ENCODE measurements at regions not wholly inside any gene's neighbourhood (a gene's known extent, or its start where the extent isn't known, plus 50 kb on each side); places are given as distances from the start of the nearest gene placed in this dataset.

DNA sequence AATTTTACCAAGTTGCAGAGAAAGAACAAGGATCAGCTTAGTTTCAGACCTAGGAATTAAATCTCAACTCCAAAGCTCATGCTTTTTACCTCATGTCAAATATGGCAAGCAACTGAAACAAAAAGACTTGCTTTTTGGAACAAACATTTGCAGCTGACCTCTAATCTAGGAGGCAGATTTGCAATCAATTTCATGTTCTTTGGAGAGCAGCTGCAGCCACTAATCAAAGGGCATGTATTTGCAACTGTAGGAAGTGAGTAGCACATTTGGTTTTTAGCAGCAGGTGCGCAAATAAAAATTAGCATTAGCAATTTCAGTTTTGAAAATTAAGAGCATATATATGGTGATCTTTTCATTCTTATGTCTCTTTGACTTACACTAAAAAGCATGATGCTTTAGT is 459.3 kb upstream of the SLC10A2 start:
- no peak overlapping the region for H3K4me3 ChIP-seq (ENCODE audit: extremely low read depth in 1 of 4, insufficient read depth in 2 of 4, low read depth in 3 of 4, low read length in 4 of 4)
- no peak overlapping the region for H4K8ac ChIP-seq (ENCODE audit: extremely low read depth, insufficient read depth, low read length)
- H3K27me3 ChIP-seq (replicated peaks in 1 of 4; ENCODE audit: control insufficient read depth in 3 of 4, extremely low read depth in 1 of 4, insufficient read depth in 3 of 4, low read length in 3 of 4) = no peaks in the 10 kb centered on the region
- no peak overlapping the region for H4K91ac ChIP-seq (replicated peaks; ENCODE audit: insufficient read length, low read length)
- no peak overlapping the region for H3K18ac ChIP-seq (ENCODE audit: extremely low read depth, low read length)
- H3K79me1 ChIP-seq (ENCODE audit: low read depth, low read length) = no peaks in the 10 kb centered on the region
- H3K23me2 ChIP-seq (ENCODE audit: low read depth, low read length) = no peaks in the 10 kb centered on the region; the same call in 1 of the 2 replicates
- ChIA-PET CTCF (ENCODE audit: partially characterized antibody) (no interaction called here), POLR2A (ENCODE audit: partially characterized antibody) (no interaction called here)
- WGBS, 2 experiments (ENCODE audit: extremely low coverage in 1 of 2, insufficient coverage in 1 of 2, insufficient read length in 1 of 2, insufficient replicate concordance in 2 of 2, low coverage in 1 of 2, low lambda C conversion rate in 2 of 2, missing lambda C conversion rate in 1 of 2) = 86% methylated on average over 1 of the region's 1 CpG; no CpG with 5 or more reads in 1 of the 2 experiments
- H3K4me1 ChIP-seq (replicated peaks in 1 of 4; ENCODE audit: control insufficient read depth in 3 of 4, insufficient read depth in 4 of 4, low read length in 3 of 4) = no peaks in the 10 kb centered on the region
- H4K20me1 ChIP-seq (replicated peaks in 1 of 2; ENCODE audit: control insufficient read depth in 1 of 2, insufficient read depth in 2 of 2, low read length in 2 of 2) = no peaks in the 10 kb centered on the region
- H3K27ac ChIP-seq (ENCODE audit: low read depth, low read length) = no peak overlapping the region
- no peak overlapping the region for H2AK5ac ChIP-seq (ENCODE audit: low read depth, low read length)
- H3K79me2 ChIP-seq (ENCODE audit: control insufficient read depth in 1 of 2, insufficient read depth in 2 of 2, low read length in 2 of 2) = no peaks in the 10 kb centered on the region
- no peak overlapping the region for H3K56ac ChIP-seq (replicated peaks; ENCODE audit: insufficient read length, low read depth, low read length)
- H2BK120ac ChIP-seq (replicated peaks; ENCODE audit: low read depth, low read length) = no peak overlapping the region
- no peak overlapping the region for H4K5ac ChIP-seq (ENCODE audit: insufficient read length, low read depth, low read length)
- H3K9ac ChIP-seq (replicated peaks in 1 of 4; ENCODE audit: extremely low read depth in 1 of 4, low read depth in 3 of 4, low read length in 3 of 4) = no peak overlapping the region
- H2AFZ ChIP-seq (ENCODE audit: low read length) = no peak overlapping the region
- H2BK5ac ChIP-seq (ENCODE audit: low read depth, low read length) = no peak overlapping the region
- no peak overlapping the region for H2BK15ac ChIP-seq (ENCODE audit: low read length)
- no peak overlapping the region for H2BK12ac ChIP-seq (ENCODE audit: low read depth, low read length)
- H3K4ac ChIP-seq (replicated peaks; ENCODE audit: insufficient read length, low read depth, low read length) = no peak overlapping the region
- DNase-seq (ENCODE audit: low read depth in 1 of 2, low spot score in 2 of 2) = no peak
- no peak for FAIRE-seq
- no peak overlapping the region for H2BK20ac ChIP-seq (ENCODE audit: low read length)
- H3K23ac ChIP-seq (ENCODE audit: insufficient read length) = no peak overlapping the region
- no peaks in the 10 kb centered on the region for H3K9me3 ChIP-seq (ENCODE audit: insufficient read depth in 2 of 2, low read depth in 1 of 2, low read length in 1 of 2)
- no peak overlapping the region for H3K14ac ChIP-seq (ENCODE audit: insufficient read length)
- H3K4me2 ChIP-seq (ENCODE audit: insufficient read depth in 1 of 2, low read depth in 2 of 2, low read length in 2 of 2) = no peak overlapping the region
- H3K36me3 ChIP-seq (ENCODE audit: control insufficient read depth in 2 of 4, insufficient read depth in 4 of 4, low read length in 3 of 4) = no peaks in the 10 kb centered on the region
- TF ChIP-seq SP1 (IDR thresholded peaks at IDR 0.05; ENCODE audit: low read depth, low read length) = no peak
- TF ChIP-seq ASH2L (IDR thresholded peaks at IDR 0.05; ENCODE audit: low read length) = no peak
- TF ChIP-seq CTBP2 (IDR thresholded peaks at IDR 0.05; ENCODE audit: borderline replicate concordance, insufficient read depth, insufficient read length, low read length) = no peak
- no peak for TF ChIP-seq TEAD4 (IDR thresholded peaks at IDR 0.05; ENCODE audit: low read depth, low read length)
- no peak for TF ChIP-seq EZH2 (IDR thresholded peaks at IDR 0.05; ENCODE audit: low read depth, low read length, severe bottlenecking)
- TF ChIP-seq TBP (IDR thresholded peaks at IDR 0.05; ENCODE audit: low read depth, low read length) = no peak
- no peak for TF ChIP-seq PHF8 (conservative IDR thresholded peaks at IDR 0.05; ENCODE audit: low read depth, low read length)
- TF ChIP-seq SRF (IDR thresholded peaks at IDR 0.05; ENCODE audit: low read depth, low read length) = no peak
- no peak for TF ChIP-seq TAF1 (IDR thresholded peaks at IDR 0.05; ENCODE audit: low read depth, low read length)
- TF ChIP-seq BRCA1 (IDR thresholded peaks at IDR 0.05; ENCODE audit: low read depth, low read length) = no peak
- no peak for TF ChIP-seq JUND (IDR thresholded peaks at IDR 0.05; ENCODE audit: low read length)
- no peak for TF ChIP-seq CREB1 (IDR thresholded peaks at IDR 0.05)
- TF ChIP-seq CEBPB (IDR thresholded peaks at IDR 0.05; ENCODE audit: low read depth, low read length) = no peak
